GM21367 (cell line): ENCODE measurements at regions not wholly inside any gene's neighbourhood (a gene's known extent, or its start where the extent isn't known, plus 50 kb on each side); places are given as distances from the start of the nearest gene placed in this dataset.

Experiments
- ATAC-seq: cut with Tn5 transposase; IDR thresholded peaks from one replicate; pipeline ENCODE4 v1.9.1; 2021; ENCODE audit not compliant: unreplicated experiment

- ATAC-seq = no peak
Measured at GRCh38 chr5:116650544-116650943, 75.9 kb upstream of the SEMA6A start.

- ATAC-seq = no peak
Measured at GRCh38 chr5:116646611-116647289, 72.1 kb upstream of the SEMA6A start.

- no peak for ATAC-seq
Measured at GRCh38 chr5:116645627-116646026, 71.0 kb upstream of the SEMA6A start.

GRCh38 chr5:116640236-116640635 is 65.6 kb upstream of the SEMA6A start:
- ATAC-seq = no peak

- ATAC-seq = no peak
Measured at GRCh38 chr5:116637149-116637740, 62.6 kb upstream of the SEMA6A start.

GRCh38 chr5:116632890-116633289 is 58.3 kb upstream of the SEMA6A start:
- no peak for ATAC-seq

GRCh38 chr5:116631147-116631546 is 56.5 kb upstream of the SEMA6A start:
- ATAC-seq = no peak

- no peak for ATAC-seq
Measured at GRCh38 chr5:116629168-116629567, 54.5 kb upstream of the SEMA6A start.

GRCh38 chr5:116626945-116627679 is 52.5 kb upstream of the SEMA6A start:
- peak; percentile 79 for ATAC-seq

- no peak for ATAC-seq
Measured at GRCh38 chr5:116626272-116626723, 51.7 kb upstream of the SEMA6A start.
